IPS DF 6.9 (cell line): ENCODE measurements at regions not wholly inside any gene's neighbourhood (a gene's known extent, or its start where the extent isn't known, plus 50 kb on each side); places are given as distances from the start of the nearest gene placed in this dataset.

Experiments used
- DNase-seq: peaks from one replicate; pipeline ENCODE4 v3.0.0-alpha.2; 2013; ENCODE audit warnings: low read depth, low spot score
- H3K27ac ChIP-seq: one replicate; pipeline ENCODE4 v1.5.1; 2013; ENCODE audit warnings: low read length, control low read depth
- H3K27me3 ChIP-seq: 2 replicates; pipeline ENCODE4 v1.6.1; 2013; ENCODE audit warnings: mild to moderate bottlenecking, low read length; ENCODE audit not compliant: control insufficient read depth, insufficient read depth
- H3K36me3 ChIP-seq: 2 replicates; pipeline ENCODE4 v1.6.1; 2013; ENCODE audit warnings: low read length; ENCODE audit not compliant: control insufficient read depth, insufficient read depth
- H3K4me1 ChIP-seq: 2 replicates; pipeline ENCODE4 v1.6.1; 2013; ENCODE audit warnings: low read length; ENCODE audit not compliant: control insufficient read depth, insufficient read depth
- H3K4me3 ChIP-seq: 2 replicates; pipeline ENCODE4 v1.5.1; 2013; ENCODE audit warnings: mild to moderate bottlenecking, low read length
- H3K9me3 ChIP-seq: 2 replicates; pipeline ENCODE4 v1.6.1; 2013; ENCODE audit warnings: low read length, inconsistent platforms; ENCODE audit not compliant: control insufficient read depth, insufficient read depth
- WGBS: extraction: QIAGEN DNeasy Blood & Tissue Kit; methylation state at CpG from one replicate; pipeline ENCODE4 v1.1.7; 2013; ENCODE audit warnings: mixed read lengths, missing lambda C conversion rate; ENCODE audit not compliant: insufficient read length, insufficient coverage; 5-methylcytosine and 5-hydroxymethylcytosine counted together

- Histone ChIP-seq H3K4me1 (no peaks in the 10 kb centered on the region), H3K27me3 (no peaks in the 10 kb centered on the region), H3K9me3 (no peaks in the 10 kb centered on the region), H3K27ac (no peak overlapping the region), H3K36me3 (no peaks in the 10 kb centered on the region), H3K4me3 (no peak overlapping the region)
- DNase-seq: no peak
- WGBS: no CpG with 5 or more reads among the region's 5 CpGs
Measured at GRCh38 chr18:11412811-11413210, 196.6 kb upstream of the SLC35G4 start.

GRCh38 chr18:11411048-11411447 lies 198.3 kb upstream of the SLC35G4 start:
- no peaks in the 10 kb centered on the region for H3K27me3 ChIP-seq
- no peaks in the 10 kb centered on the region for H3K4me1 ChIP-seq
- DNase-seq: no peak

GRCh38 chr18:11408555-11409065 lies 200.8 kb upstream of the SLC35G4 start:
- WGBS: no CpG with 5 or more reads among the region's 3 CpGs
- Histone ChIP-seq H3K9me3 (no peaks in the 10 kb centered on the region), H3K36me3 (no peaks in the 10 kb centered on the region)

More at GRCh38 chr18:11411048-11411447, 198.3 kb upstream of the SLC35G4 start:
- no peaks in the 10 kb centered on the region for H3K36me3 ChIP-seq
- no peak overlapping the region for H3K27ac ChIP-seq
- no peaks in the 10 kb centered on the region for H3K9me3 ChIP-seq
- H3K4me3 ChIP-seq: no peak overlapping the region

GRCh38 chr18:11407940-11408339 lies 201.5 kb upstream of the SLC35G4 start:
- no peaks in the 10 kb centered on the region for H3K9me3 ChIP-seq

More at GRCh38 chr18:11408555-11409065, 200.8 kb upstream of the SLC35G4 start:
- H3K4me1 ChIP-seq: no peaks in the 10 kb centered on the region
- no peak overlapping the region for H3K4me3 ChIP-seq
- DNase-seq: no peak
- H3K27ac ChIP-seq: no peak overlapping the region
- H3K27me3 ChIP-seq: no peaks in the 10 kb centered on the region

DNA sequence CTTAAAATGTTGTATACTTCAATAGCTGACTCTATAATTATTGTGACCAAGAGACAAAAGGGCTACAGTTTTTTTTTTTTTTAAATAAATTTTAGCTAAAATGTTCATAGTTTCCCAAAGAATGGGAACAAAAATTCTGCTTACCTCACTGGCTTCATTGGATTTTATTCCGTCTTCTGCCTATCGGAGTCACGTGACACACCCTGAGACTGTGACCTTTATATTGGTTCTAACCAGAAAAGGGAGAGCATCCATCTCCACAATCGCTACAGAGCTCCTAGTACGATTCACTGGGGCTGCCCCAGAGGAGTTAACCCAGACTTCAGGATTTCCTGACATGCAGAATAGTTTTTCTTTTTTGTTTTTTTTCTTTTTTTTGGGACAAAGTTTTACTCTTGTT lies 203.6 kb upstream of the SLC35G4 start:
- Histone ChIP-seq H3K27me3 (no peaks in the 10 kb centered on the region), H3K4me1 (no peaks in the 10 kb centered on the region), H3K27ac (no peak overlapping the region), H3K4me3 (no peak overlapping the region), H3K9me3 (no peaks in the 10 kb centered on the region), H3K36me3 (no peaks in the 10 kb centered on the region)
- WGBS: no CpG with 5 or more reads among the region's 5 CpGs
- no peak for DNase-seq

More at GRCh38 chr18:11407940-11408339, 201.5 kb upstream of the SLC35G4 start:
- Histone ChIP-seq H3K4me3 (no peak overlapping the region), H3K27ac (no peak overlapping the region), H3K36me3 (no peaks in the 10 kb centered on the region), H3K4me1 (no peaks in the 10 kb centered on the region), H3K27me3 (no peaks in the 10 kb centered on the region)
- whole genome bisulfite sequencing: no CpG with 5 or more reads among the region's 3 CpGs
- DNase-seq: no peak

- no peaks in the 10 kb centered on the region for H3K9me3 ChIP-seq
- H3K36me3 ChIP-seq: no peaks in the 10 kb centered on the region
- WGBS: no CpG with 5 or more reads among the region's 1 CpG
- H3K4me3 ChIP-seq: no peak overlapping the region
- no peaks in the 10 kb centered on the region for H3K4me1 ChIP-seq
- no peaks in the 10 kb centered on the region for H3K27me3 ChIP-seq
- no peak overlapping the region for H3K27ac ChIP-seq
- no peak for DNase-seq
Measured at GRCh38 chr18:11400703-11401102, 208.7 kb upstream of the SLC35G4 start.

GRCh38 chr18:11398625-11399024 lies 210.8 kb upstream of the SLC35G4 start:
- H3K4me1 ChIP-seq: 0 out of 2 replicates have a peak, but pooled peaks cover 1% of the 10 kb centered on the region
- H3K27ac ChIP-seq: no peak overlapping the region
- H3K27me3 ChIP-seq: no peaks in the 10 kb centered on the region
- no CpG with 5 or more reads among the region's 3 CpGs for WGBS
- no peak overlapping the region for H3K4me3 ChIP-seq
- H3K36me3 ChIP-seq: no peaks in the 10 kb centered on the region
- DNase-seq: no peak
- no peaks in the 10 kb centered on the region for H3K9me3 ChIP-seq

DNA sequence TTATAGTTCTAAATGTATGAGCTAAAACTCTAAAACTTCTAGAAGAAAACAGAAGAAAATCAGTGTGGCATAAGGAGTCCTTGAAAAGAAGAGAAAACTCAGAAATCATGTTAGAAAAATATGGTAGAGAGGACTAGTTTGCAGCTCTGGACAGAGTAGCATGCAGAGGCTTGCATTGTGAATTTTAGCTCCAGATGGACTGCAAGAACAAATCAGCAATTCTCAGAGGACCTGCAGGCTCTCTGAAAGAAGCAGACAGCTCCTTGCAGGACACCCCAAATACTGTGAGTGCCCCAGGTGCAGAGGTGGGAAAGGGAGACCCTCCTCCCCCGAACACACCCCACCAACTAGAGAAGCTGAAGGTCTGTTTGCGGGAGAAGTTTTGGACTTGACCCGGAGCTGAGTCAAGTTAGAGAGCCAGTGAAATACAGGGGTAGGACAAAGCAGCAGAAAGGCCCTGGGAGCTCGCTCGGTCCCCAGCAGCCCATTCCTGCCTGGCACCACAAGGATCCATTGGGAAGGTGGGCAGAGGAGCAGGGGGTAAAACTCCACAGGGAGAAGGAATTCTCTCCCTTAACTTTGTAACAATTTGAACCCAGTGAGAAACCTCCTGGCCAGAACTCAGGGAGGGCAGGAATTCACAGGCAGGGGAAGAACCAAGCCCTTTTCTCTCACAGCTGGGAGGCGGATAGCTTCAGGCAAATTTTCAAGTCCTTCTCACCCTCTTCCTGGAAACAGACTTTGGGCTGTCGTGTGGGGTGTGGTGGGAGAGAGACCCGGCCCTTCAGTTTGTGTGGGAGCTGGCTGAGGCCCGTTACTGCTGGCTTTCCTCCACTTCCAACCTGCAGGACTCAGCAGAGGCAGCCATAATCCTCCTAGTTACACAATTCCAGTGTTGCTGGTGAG lies 216.2 kb upstream of the SLC35G4 start:
- no peak overlapping the region for H3K27ac ChIP-seq
- no CpG with 5 or more reads among the region's 9 CpGs for WGBS
- H3K9me3 ChIP-seq: no peaks in the 10 kb centered on the region
- H3K4me1 ChIP-seq: 0 out of 2 replicates have a peak, but pooled peaks cover 1% of the 10 kb centered on the region
- DNase-seq: no peak
- no peaks in the 10 kb centered on the region for H3K36me3 ChIP-seq
- no peaks in the 10 kb centered on the region for H3K27me3 ChIP-seq
- H3K4me3 ChIP-seq: no peak overlapping the region

DNA sequence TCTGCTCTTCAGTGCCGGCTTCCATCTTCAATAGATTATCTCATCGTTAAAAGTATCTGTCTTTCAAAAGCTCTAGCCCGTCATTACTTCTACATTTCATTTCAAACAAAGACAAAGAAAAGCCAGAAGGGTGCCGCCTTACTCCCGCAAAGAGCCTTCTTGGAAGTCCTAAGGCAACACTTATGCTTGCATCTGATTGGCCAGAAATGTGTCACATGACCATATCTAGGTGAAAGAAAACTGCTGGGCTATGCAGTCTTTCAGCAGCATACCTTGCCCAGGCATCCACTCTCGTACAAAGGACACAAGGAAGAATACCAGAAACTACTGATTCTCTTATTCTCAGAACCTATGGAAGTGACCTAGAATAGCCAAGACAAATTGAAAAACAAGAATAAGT lies 217.1 kb upstream of the SLC35G4 start:
- WGBS: no CpG with 5 or more reads among the region's 6 CpGs
- Histone ChIP-seq H3K27me3 (no peaks in the 10 kb centered on the region), H3K27ac (no peak overlapping the region), H3K4me3 (no peak overlapping the region), H3K36me3 (no peaks in the 10 kb centered on the region), H3K4me1 (0 out of 2 replicates have a peak, but pooled peaks cover 1% of the 10 kb centered on the region), H3K9me3 (no peaks in the 10 kb centered on the region)
- peak; percentile 54 for DNase-seq

DNA sequence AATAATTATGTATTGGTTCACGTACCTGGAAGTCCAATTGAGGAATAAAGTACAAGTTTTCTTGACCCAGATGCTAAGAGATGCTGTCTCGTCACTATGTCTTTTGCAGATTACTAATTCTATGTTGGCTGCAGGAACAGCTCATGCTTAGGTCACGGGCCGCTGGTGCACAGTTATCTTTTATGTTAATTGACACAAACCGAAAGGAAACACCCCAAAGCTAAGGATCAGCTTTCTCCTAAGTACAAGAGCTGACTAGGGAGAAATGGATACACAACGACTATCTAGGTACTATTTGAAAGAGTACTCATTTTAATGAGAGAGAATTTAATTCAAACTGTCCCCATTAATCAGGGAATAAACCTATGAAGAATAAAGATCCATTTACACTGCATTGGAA lies 217.7 kb upstream of the SLC35G4 start:
- 0 out of 2 replicates have a peak, but pooled peaks cover 1% of the 10 kb centered on the region for H3K4me1 ChIP-seq
- H3K36me3 ChIP-seq: no peaks in the 10 kb centered on the region
- no peak overlapping the region for H3K4me3 ChIP-seq
- H3K9me3 ChIP-seq: no peaks in the 10 kb centered on the region
- H3K27ac ChIP-seq: no peak overlapping the region
- DNase-seq: no peak
- no peaks in the 10 kb centered on the region for H3K27me3 ChIP-seq
- no CpG with 5 or more reads among the region's 6 CpGs for WGBS
